Mucosa of gallbladder (tissue), 1 donor: ENCODE measurements at regions not wholly inside any gene's neighbourhood (a gene's known extent, or its start where the extent isn't known, plus 50 kb on each side); places are given as distances from the start of the nearest gene placed in this dataset.

ENCODE experiments used
- DNase-seq: peaks from one replicate; pipeline ENCODE4 v3.0.0-alpha.2; 2020; ENCODE audit warnings: low spot score
- donor health status: DM: no; HTN: no; CAD: no.

GRCh38 chr2:225137971-225138370 lies 95.7 kb upstream of the DOCK10 start:
- no peak for DNase-seq

GRCh38 chr2:225136552-225136951 lies 94.3 kb upstream of the DOCK10 start:
- DNase-seq, result no peak

GRCh38 chr2:225131898-225132297 lies 89.6 kb upstream of the DOCK10 start:
- DNase-seq, result no peak

GRCh38 chr2:225130093-225130492 lies 87.8 kb upstream of the DOCK10 start:
- no peak for DNase-seq

GRCh38 chr2:225124311-225125017 lies 82.2 kb upstream of the DOCK10 start:
- no peak for DNase-seq

- no peak for DNase-seq
Measured at GRCh38 chr2:225122583-225123486, 80.6 kb upstream of the DOCK10 start.

- DNase-seq, result no peak
Measured at GRCh38 chr2:225122007-225122406, 79.7 kb upstream of the DOCK10 start.

- DNase-seq, result no peak
Measured at GRCh38 chr2:225120186-225120585, 77.9 kb upstream of the DOCK10 start.

- DNase-seq, result no peak
Measured at GRCh38 chr2:225117051-225117716, 74.9 kb upstream of the DOCK10 start.

- DNase-seq, result no peak
Measured at GRCh38 chr2:225114786-225115323, 72.6 kb upstream of the DOCK10 start.

- no peak for DNase-seq
Measured at GRCh38 chr2:225113371-225114015, 71.2 kb upstream of the DOCK10 start.

GRCh38 chr2:225112362-225113126 lies 70.3 kb upstream of the DOCK10 start:
- DNase-seq, result no peak

GRCh38 chr2:225108805-225109204 lies 66.5 kb upstream of the DOCK10 start:
- no peak for DNase-seq

- no peak for DNase-seq
Measured at GRCh38 chr2:225104971-225105370, 62.7 kb upstream of the DOCK10 start.

GRCh38 chr2:225104321-225104720 lies 62.1 kb upstream of the DOCK10 start:
- no peak for DNase-seq

GRCh38 chr2:225103737-225104141 lies 61.5 kb upstream of the DOCK10 start:
- no peak for DNase-seq

- DNase-seq, result no peak
Measured at GRCh38 chr2:225100856-225101294, 58.6 kb upstream of the DOCK10 start.

GRCh38 chr2:225100269-225100668 lies 58.0 kb upstream of the DOCK10 start:
- no peak for DNase-seq

- no peak for DNase-seq
Measured at GRCh38 chr2:225097035-225097434, 54.8 kb upstream of the DOCK10 start.
